Peyer's patch (tissue), 4 donors: ENCODE measurements at regions not wholly inside any gene's neighbourhood (a gene's known extent, or its start where the extent isn't known, plus 50 kb on each side); places are given as distances from the start of the nearest gene placed in this dataset.

ENCODE experiments used
- DNase-seq, 3 donors: peaks; one replicate each; pipeline ENCODE4 v3.0.0-alpha.2; 2017 to 2019
- H3K27ac ChIP-seq, 4 donors: fragments of 200-600 bp; sonication (generic); one replicate each; pipeline ENCODE4 v1.5.1; 2016 to 2019
- H3K27me3 ChIP-seq, 2 donors: fragments of 200-600 bp; sonication (generic); one replicate each; pipeline ENCODE4 v1.5.1; 2019
- H3K36me3 ChIP-seq, 3 donors: fragments of 200-600 bp; sonication (generic); one replicate each; pipeline ENCODE4 v1.5.1; 2016 to 2019
- H3K4me1 ChIP-seq, 4 donors: fragments of 200-600 bp; sonication (generic); one replicate each; pipeline ENCODE4 v1.5.1; 2016 to 2019
- H3K4me3 ChIP-seq, 4 donors: fragments of 200-600 bp; sonication (generic); 1 replicate in 3 of 4; 2 replicates in 1 of 4; pipeline ENCODE4 v1.5.1; 2016 to 2019; ENCODE audit warnings: mild to moderate bottlenecking in 1 of 4
- H3K9me3 ChIP-seq, 4 donors: fragments of 200-600 bp; sonication (generic); one replicate each; pipeline ENCODE4 v1.5.1; 2016 to 2019; ENCODE audit warnings: mild to moderate bottlenecking in 1 of 4
- POLR2A ChIP-seq, 2 donors: fragments of 450-650 bp; IDR thresholded peaks; one replicate each; pipeline ENCODE4 v1.5.1; 2017; ENCODE audit warnings: antibody characterized with exemption in 2 of 2, mild to moderate bottlenecking in 2 of 2, moderate library complexity in 2 of 2
- TF ChIP-seq, protein P1 (sequence below), 6 experiments: fragments of 450-650 bp in 4 of 6; fragments of 200-600 bp in 2 of 6; sonication (generic) in 1 of 6; IDR thresholded peaks; one replicate each; pipeline ENCODE4 v1.5.1; 2017 to 2019; ENCODE audit warnings: antibody characterized with exemption in 6 of 6, mild to moderate bottlenecking in 3 of 6, moderate library complexity in 1 of 6

DNA sequence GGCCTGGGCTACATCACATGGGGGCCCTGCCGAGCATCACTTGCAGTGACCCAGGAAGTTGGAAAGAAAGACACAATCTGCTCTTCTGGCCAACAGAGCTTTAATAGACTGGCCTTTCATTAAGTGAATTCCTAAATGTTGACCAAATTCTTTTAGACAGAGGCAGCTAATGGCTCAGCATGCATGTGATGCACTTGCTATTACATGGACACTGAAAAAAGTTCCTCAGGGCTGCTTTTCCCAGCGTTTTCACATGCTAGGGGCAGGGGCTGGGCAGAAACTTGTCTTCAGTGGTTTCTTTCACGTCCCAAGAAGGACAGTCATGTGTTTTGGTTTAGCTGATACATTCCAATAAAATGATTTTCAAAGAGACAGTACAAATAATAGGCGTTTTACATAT, 651.0 kb upstream of the SLC35B3 start:
- H3K27me3 ChIP-seq = no peaks in the 10 kb centered on the region
- H3K4me1 ChIP-seq = no peaks in the 10 kb centered on the region
- TF ChIP-seq, protein P1, sequence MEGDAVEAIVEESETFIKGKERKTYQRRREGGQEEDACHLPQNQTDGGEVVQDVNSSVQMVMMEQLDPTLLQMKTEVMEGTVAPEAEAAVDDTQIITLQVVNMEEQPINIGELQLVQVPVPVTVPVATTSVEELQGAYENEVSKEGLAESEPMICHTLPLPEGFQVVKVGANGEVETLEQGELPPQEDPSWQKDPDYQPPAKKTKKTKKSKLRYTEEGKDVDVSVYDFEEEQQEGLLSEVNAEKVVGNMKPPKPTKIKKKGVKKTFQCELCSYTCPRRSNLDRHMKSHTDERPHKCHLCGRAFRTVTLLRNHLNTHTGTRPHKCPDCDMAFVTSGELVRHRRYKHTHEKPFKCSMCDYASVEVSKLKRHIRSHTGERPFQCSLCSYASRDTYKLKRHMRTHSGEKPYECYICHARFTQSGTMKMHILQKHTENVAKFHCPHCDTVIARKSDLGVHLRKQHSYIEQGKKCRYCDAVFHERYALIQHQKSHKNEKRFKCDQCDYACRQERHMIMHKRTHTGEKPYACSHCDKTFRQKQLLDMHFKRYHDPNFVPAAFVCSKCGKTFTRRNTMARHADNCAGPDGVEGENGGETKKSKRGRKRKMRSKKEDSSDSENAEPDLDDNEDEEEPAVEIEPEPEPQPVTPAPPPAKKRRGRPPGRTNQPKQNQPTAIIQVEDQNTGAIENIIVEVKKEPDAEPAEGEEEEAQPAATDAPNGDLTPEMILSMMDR (IDR thresholded peaks at IDR 0.05) = no peak
- TF ChIP-seq POLR2A (IDR thresholded peaks at IDR 0.05) = no peak
- DNase-seq = no peak
- no peaks in the 10 kb centered on the region for H3K36me3 ChIP-seq
- H3K4me3 ChIP-seq = no peak overlapping the region
- no peaks in the 10 kb centered on the region for H3K9me3 ChIP-seq
- no peak overlapping the region for H3K27ac ChIP-seq

DNA sequence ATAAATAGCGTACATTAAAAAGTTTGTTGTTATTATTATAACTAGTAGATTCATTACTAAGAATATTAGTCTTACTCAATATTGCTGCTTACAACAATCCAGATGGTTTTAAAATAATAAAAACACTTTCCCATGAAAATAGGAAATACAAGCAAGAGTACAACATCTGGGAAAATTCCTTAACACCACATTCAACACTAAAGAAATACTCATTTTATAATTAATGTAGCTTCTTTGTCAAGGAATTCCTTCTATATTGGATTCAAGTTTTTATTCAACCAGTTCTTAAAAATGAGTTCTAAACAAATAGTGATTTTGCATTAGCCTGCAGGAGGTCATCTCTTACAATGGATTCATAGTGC, 650.3 kb upstream of the SLC35B3 start:
- no peak overlapping the region for H3K4me3 ChIP-seq
- TF ChIP-seq, protein P1 (IDR thresholded peaks at IDR 0.05) = no peak
- no peak for TF ChIP-seq POLR2A (IDR thresholded peaks at IDR 0.05)

DNA sequence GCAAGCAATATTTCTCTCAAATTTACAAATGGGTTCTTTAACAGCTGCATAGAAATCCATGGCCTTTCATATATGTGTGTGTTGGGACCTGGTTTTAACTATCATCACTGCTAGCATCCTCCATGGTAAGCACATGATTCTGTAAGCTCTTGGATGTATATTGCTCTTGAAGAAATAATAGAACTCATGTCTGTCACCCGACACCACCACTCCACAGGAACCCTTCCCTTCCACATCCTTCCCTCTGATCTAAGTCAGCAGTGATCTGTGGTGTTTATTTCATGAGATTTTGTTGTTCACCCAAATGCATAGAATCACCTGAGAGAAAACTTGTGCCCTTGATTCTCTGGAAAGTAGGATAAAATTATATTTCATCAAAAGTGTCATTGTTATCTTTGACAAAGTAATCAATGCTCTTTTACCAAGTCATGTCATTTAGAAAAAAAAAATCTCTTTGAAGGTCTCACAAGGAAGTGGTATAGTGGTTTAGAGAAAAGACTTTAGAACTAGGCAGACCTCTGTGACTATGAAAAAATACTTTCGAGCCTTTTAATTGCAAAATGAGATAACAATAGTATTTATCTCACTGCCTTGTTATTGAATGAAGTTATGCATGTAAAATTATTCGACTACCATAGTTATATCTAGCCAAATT, 649.8 kb upstream of the SLC35B3 start:
- no peak for TF ChIP-seq POLR2A (IDR thresholded peaks at IDR 0.05)
- TF ChIP-seq, protein P1 (IDR thresholded peaks at IDR 0.05) = no peak
- Histone ChIP-seq H3K36me3 (no peaks in the 10 kb centered on the region), H3K4me1 (no peaks in the 10 kb centered on the region), H3K27me3 (no peaks in the 10 kb centered on the region), H3K9me3 (no peaks in the 10 kb centered on the region), H3K4me3 (no peak overlapping the region), H3K27ac (no peak overlapping the region)
- DNase-seq = no peak

More for the DNA sequence above, 650.3 kb upstream of the SLC35B3 start:
- H3K27me3 ChIP-seq = no peaks in the 10 kb centered on the region
- no peak overlapping the region for H3K27ac ChIP-seq
- no peaks in the 10 kb centered on the region for H3K4me1 ChIP-seq
- H3K36me3 ChIP-seq = no peaks in the 10 kb centered on the region
- DNase-seq = no peak
- H3K9me3 ChIP-seq = no peaks in the 10 kb centered on the region

DNA sequence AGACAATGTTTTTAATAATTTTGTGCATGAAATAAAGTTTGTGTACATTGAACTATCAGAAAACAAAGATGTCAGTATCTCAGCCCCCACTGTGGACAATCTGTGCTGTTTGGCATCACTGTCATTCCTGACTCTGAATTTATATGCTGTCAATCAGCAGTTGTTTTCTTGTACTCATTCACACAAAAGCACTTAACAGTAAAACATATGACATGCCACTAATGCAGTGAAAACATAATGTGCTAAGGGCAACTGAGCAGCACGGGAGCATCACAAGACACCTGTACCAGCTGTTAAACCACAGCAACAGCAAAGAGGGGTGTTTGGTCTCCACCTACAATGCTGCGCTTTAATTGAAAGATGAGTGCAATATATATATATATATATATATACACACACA, 647.8 kb upstream of the SLC35B3 start:
- Histone ChIP-seq H3K27ac (no peak overlapping the region), H3K4me3 (no peak overlapping the region), H3K9me3 (no peaks in the 10 kb centered on the region), H3K4me1 (no peaks in the 10 kb centered on the region), H3K36me3 (no peaks in the 10 kb centered on the region), H3K27me3 (no peaks in the 10 kb centered on the region)
- no peak for DNase-seq
- TF ChIP-seq, protein P1 (IDR thresholded peaks at IDR 0.05) = no peak
- no peak for TF ChIP-seq POLR2A (IDR thresholded peaks at IDR 0.05)

DNA sequence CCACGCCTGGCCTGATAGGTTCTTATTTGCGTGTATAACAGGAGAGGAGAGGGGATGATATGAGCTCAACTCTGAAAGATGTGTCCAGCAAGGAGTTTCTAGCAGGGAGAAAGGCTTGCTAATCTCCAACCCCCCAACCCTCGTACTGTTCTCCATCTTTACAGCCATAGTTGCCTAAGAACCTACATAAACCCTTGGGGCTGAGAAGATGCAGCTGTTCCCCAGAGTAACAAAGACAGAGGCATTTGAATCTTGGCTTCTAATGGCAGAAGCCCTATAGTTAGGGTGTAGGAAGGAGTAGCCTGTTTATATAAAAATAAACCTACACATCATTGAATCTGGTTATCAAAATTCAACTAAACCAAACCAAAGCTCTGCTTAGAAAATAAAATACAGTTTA, 631.4 kb upstream of the SLC35B3 start:
- Histone ChIP-seq H3K9me3 (no peaks in the 10 kb centered on the region), H3K27ac (no peak overlapping the region), H3K27me3 (no peaks in the 10 kb centered on the region), H3K4me3 (no peak overlapping the region), H3K4me1 (no peaks in the 10 kb centered on the region), H3K36me3 (no peaks in the 10 kb centered on the region)
- DNase-seq = no peak
- no peak for TF ChIP-seq POLR2A (IDR thresholded peaks at IDR 0.05)
- TF ChIP-seq, protein P1 (IDR thresholded peaks at IDR 0.05) = no peak

DNA sequence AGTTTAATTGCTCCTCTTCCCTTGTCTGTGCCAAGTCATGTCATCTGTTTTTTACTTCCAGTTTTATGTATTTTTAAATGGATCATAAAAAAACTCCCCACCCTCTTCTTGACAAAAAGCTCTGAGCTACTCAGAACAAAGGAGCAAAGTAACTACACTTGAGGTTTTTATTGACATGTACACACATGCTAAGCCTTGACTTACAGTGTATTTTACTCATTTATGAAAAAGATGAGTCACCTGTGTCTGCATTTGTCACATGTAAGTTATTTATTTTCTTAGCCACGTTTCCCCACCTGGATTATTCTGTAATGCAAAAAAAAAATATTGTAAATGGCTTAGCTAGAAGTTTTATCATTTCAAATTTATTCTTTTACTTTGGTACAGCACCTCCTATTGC, 628.8 kb upstream of the SLC35B3 start:
- H3K4me3 ChIP-seq = no peak overlapping the region
- DNase-seq = no peak
- no peaks in the 10 kb centered on the region for H3K36me3 ChIP-seq
- TF ChIP-seq, protein P1 (IDR thresholded peaks at IDR 0.05) = no peak
- TF ChIP-seq POLR2A (IDR thresholded peaks at IDR 0.05) = no peak
- no peaks in the 10 kb centered on the region for H3K4me1 ChIP-seq
- H3K27ac ChIP-seq = no peak overlapping the region
- H3K9me3 ChIP-seq = no peaks in the 10 kb centered on the region
- H3K27me3 ChIP-seq = no peaks in the 10 kb centered on the region
